ENCODE measurements at regions not wholly inside any gene's neighbourhood (a gene's known extent, or its start where the extent isn't known, plus 50 kb on each side); places are given as distances from the start of the nearest gene placed in this dataset.
A peak's percentile ranks its signal among the peaks of the same experiment; 100 is the strongest.

- Histone ChIP-seq H4K20me1 (ENCODE audit: insufficient read depth) (no peaks in the 10 kb centered on the region), H3K9me2 (ENCODE audit: insufficient read depth) (no peaks in the 10 kb centered on the region), H3K36me3 (ENCODE audit: low read depth) (no peaks in the 10 kb centered on the region), H3K4me1 (replicated peaks; ENCODE audit: insufficient read depth) (peaks cover 23% of the 10 kb centered on the region), H3K27ac (peak overlapping the region; percentile 52), H3K27me3 (ENCODE audit: insufficient read depth, low read depth) (no peaks in the 10 kb centered on the region), H3K79me2 (ENCODE audit: low read depth) (no peaks in the 10 kb centered on the region), H3K9me3 (ENCODE audit: insufficient read depth, low read depth) (no peaks in the 10 kb centered on the region), H3F3A (ENCODE audit: insufficient read depth, low read depth) (peaks cover 6% of the 10 kb centered on the region), H3K4me3 (no peak overlapping the region), H2AFZ (no peak overlapping the region), H3K4me2 (peak overlapping the region; percentile 23; the same call in 1 of the 2 replicates)
- intact Hi-C loops (cut with micrococcal nuclease; ENCODE audit: unreplicated experiment), result no loop called here
- peak in 1 of 2 experiments; percentile 30 for DNase-seq
- TF ChIP-seq CTCF (conservative IDR thresholded peaks at IDR 0.05), result no peak
- TF ChIP-seq EZH2 (IDR thresholded peaks at IDR 0.05; ENCODE audit: low read depth), result no peak
- CTCF ChIA-PET, result interaction anchor here (0.5 to 0.6 kb wide), 2 partner anchors 11 to 271 kb away, joined by 3 to 5 read pairs; no protein-coding TSS in a partner anchor
- no TSS peak for BruUV-seq (replicated peaks)
- POLR2A ChIA-PET (ENCODE audit: unreplicated experiment), result no interaction called here
Observed at GRCh38 chr12:126667339-126667738, 1599.6 kb upstream of the TMEM132C start.

- ChIA-PET CTCF (no interaction called here), POLR2A (ENCODE audit: unreplicated experiment) (no interaction called here)
- no peak for TF ChIP-seq EZH2 (IDR thresholded peaks at IDR 0.05; ENCODE audit: low read depth)
- TF ChIP-seq CTCF (conservative IDR thresholded peaks at IDR 0.05), result no peak
- Histone ChIP-seq H2AFZ (0 out of 2 replicates have a peak overlapping the region, but pooled peaks have one; percentile 62), H3K27me3 (ENCODE audit: insufficient read depth, low read depth) (no peaks in the 10 kb centered on the region), H3K27ac (peak overlapping the region; percentile 84), H3K4me2 (peak overlapping the region; percentile 36), H3K36me3 (ENCODE audit: low read depth) (no peaks in the 10 kb centered on the region), H3K4me1 (replicated peaks; ENCODE audit: insufficient read depth) (peaks cover 23% of the 10 kb centered on the region), H3K9me3 (ENCODE audit: insufficient read depth, low read depth) (no peaks in the 10 kb centered on the region), H3K4me3 (no peak overlapping the region), H3K9me2 (ENCODE audit: insufficient read depth) (no peaks in the 10 kb centered on the region), H3K79me2 (ENCODE audit: low read depth) (no peaks in the 10 kb centered on the region), H3F3A (ENCODE audit: insufficient read depth, low read depth) (peaks cover 6% of the 10 kb centered on the region), H4K20me1 (ENCODE audit: insufficient read depth) (no peaks in the 10 kb centered on the region)
- intact Hi-C loops (cut with micrococcal nuclease; ENCODE audit: unreplicated experiment), result loop anchor here (2.0 kb wide), 2 partner anchors 104 to 264 kb away; no protein-coding TSS in a partner anchor
- BruUV-seq (replicated peaks), result no TSS peak
- DNase-seq, result peak in 1 of 2 experiments; percentile 74
Observed at GRCh38 chr12:126668538-126668937, 1598.4 kb upstream of the TMEM132C start.

DNA sequence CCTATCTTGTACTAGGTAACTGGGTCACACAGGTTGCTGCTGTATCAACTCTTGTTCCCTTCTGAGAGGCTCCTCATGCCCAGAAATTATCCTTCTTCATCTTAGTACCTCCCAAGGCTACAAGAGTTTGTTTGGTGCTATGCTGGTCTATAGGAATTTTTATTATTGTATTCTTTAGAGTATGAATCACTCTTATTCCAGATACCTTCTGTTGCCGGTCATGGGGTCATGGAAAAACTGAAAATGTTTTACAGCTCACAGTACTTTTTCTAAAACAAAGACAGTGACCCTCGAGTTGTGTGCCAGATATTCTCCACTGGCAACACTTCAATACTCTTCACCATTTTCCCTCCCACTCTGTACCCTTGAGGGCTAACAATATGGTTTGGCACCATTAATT is 1598.0 kb upstream of the TMEM132C start:
- POLR2A ChIA-PET (ENCODE audit: unreplicated experiment), result no interaction called here

More for the DNA sequence above, 1598.0 kb upstream of the TMEM132C start:
- intact Hi-C loops (cut with micrococcal nuclease; ENCODE audit: unreplicated experiment), result loop anchor here (2.0 kb wide), 2 partner anchors 104 to 264 kb away; no protein-coding TSS in a partner anchor
- CTCF ChIA-PET, result no interaction called here
- H3K9me3 ChIP-seq (ENCODE audit: insufficient read depth, low read depth), result no peaks in the 10 kb centered on the region
- no TSS peak for BruUV-seq (replicated peaks)
- no peak for TF ChIP-seq EZH2 (IDR thresholded peaks at IDR 0.05; ENCODE audit: low read depth)
- TF ChIP-seq CTCF (conservative IDR thresholded peaks at IDR 0.05), result no peak
- DNase-seq, result no peak
- H3K4me2 ChIP-seq, result peak overlapping the region; percentile 36
- peaks cover 23% of the 10 kb centered on the region for H3K4me1 ChIP-seq (replicated peaks; ENCODE audit: insufficient read depth)
- no peak overlapping the region for H3K4me3 ChIP-seq
- H3K27ac ChIP-seq, result peak overlapping the region; percentile 84
- H2AFZ ChIP-seq, result no peak overlapping the region
- H3K36me3 ChIP-seq (ENCODE audit: low read depth), result no peaks in the 10 kb centered on the region
- H3F3A ChIP-seq (ENCODE audit: insufficient read depth, low read depth), result peaks cover 6% of the 10 kb centered on the region
- H3K9me2 ChIP-seq (ENCODE audit: insufficient read depth), result no peaks in the 10 kb centered on the region
- no peaks in the 10 kb centered on the region for H4K20me1 ChIP-seq (ENCODE audit: insufficient read depth)
- H3K27me3 ChIP-seq (ENCODE audit: insufficient read depth, low read depth), result no peaks in the 10 kb centered on the region
- no peaks in the 10 kb centered on the region for H3K79me2 ChIP-seq (ENCODE audit: low read depth)
